ENCODE measurements at regions not wholly inside any gene's neighbourhood (a gene's known extent, or its start where the extent isn't known, plus 50 kb on each side); places are given as distances from the start of the nearest gene placed in this dataset.
"Not testable (repeated sequence)": the region's sequence is repeated elsewhere in the genome, so short reads cannot be mapped to it uniquely, and the experiment has no call there.

GRCh38 chr5:57085306-57086081 lies 88.4 kb upstream of the GPBP1 start:
- H4K8ac ChIP-seq (replicated peaks; ENCODE audit: insufficient read length, low read depth, low read length): no peak overlapping the region
- H3K36me3 Mint-ChIP-seq (ENCODE audit: insufficient read depth in 1 of 3, low read depth in 3 of 3): no peaks in the 10 kb centered on the region

DNA sequence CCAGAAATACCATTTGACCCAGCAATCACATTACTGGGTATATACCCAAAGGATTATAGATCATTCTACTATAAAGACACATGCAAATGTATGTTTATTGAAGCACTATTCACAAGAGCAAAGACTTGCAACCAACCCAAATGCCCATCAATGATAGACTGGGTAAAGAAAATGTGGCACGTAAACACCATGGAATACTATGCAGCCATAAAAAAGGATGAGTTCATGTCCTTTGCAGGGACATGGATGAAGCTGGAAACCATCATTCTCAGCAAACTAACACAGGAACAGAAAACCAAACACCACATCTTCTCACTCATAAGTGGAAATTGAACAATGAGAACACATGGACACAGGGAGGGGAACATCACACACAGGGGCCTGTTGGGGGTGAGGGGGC lies 85.9 kb upstream of the GPBP1 start:
- no CpG with 5 or more reads among the region's 1 CpG for WGBS (ENCODE audit: extremely low coverage, insufficient read length, low lambda C conversion rate)
- H3K14ac ChIP-seq (ENCODE audit: insufficient read depth, low read length); H3K4me1 ChIP-seq (ENCODE audit: insufficient read depth, low read length): not testable (repeated sequence)

More at GRCh38 chr5:57085306-57086081, 88.4 kb upstream of the GPBP1 start:
- DNase-seq: no peak
- Histone ChIP-seq H3K9ac (ENCODE audit: extremely low read depth, insufficient read length, low read length) (no peak overlapping the region), H2BK5ac (ENCODE audit: insufficient read length, low read length) (no peak overlapping the region), H2AFZ (ENCODE audit: low read length) (no peak overlapping the region), H4K20me1 (ENCODE audit: control insufficient read depth, insufficient read depth, insufficient read length) (no peaks in the 10 kb centered on the region), H3K79me1 (ENCODE audit: insufficient read depth, low read depth, low read length, poor library complexity, severe bottlenecking) (no peaks in the 10 kb centered on the region), H3K18ac (ENCODE audit: insufficient read length, low read depth, low read length) (no peak overlapping the region), H3K4me2 (ENCODE audit: insufficient read depth, insufficient read length, low read length) (no peak overlapping the region), H3K79me2 (ENCODE audit: insufficient read depth, low read length) (no peaks in the 10 kb centered on the region), H2BK20ac (ENCODE audit: low read depth, low read length, poor library complexity, severe bottlenecking) (no peak overlapping the region), H3K23ac (ENCODE audit: insufficient read length, low read depth, low read length) (no peak overlapping the region), H4K5ac (ENCODE audit: insufficient read length, low read depth, low read length) (no peak overlapping the region), H2BK120ac (ENCODE audit: low read depth, low read length, poor library complexity, severe bottlenecking) (no peak overlapping the region), H3K27ac (ENCODE audit: insufficient read length, low read depth, low read length) (no peak overlapping the region), H2AK5ac (ENCODE audit: insufficient read length, low read length) (no peak overlapping the region), H2BK15ac (ENCODE audit: low read depth, low read length) (no peak overlapping the region), H3T11ph (ENCODE audit: low read length) (no peak overlapping the region), H3K23me2 (ENCODE audit: insufficient read length, low read depth, low read length, poor library complexity, severe bottlenecking) (no peaks in the 10 kb centered on the region), H4K91ac (ENCODE audit: insufficient read length, low read depth, low read length) (no peak overlapping the region), H3K56ac (ENCODE audit: insufficient read length, low read depth, low read length) (no peak overlapping the region), H2BK12ac (ENCODE audit: insufficient read length, low read depth, low read length) (no peak overlapping the region), H3K14ac (ENCODE audit: insufficient read depth, low read length) (no peak overlapping the region), H3K9me3 (ENCODE audit: control insufficient read depth, low read depth, low read length) (no peaks in the 10 kb centered on the region), H3K4ac (ENCODE audit: low read depth, low read length) (no peak overlapping the region), H3K4me1 (ENCODE audit: insufficient read depth, low read length) (no peaks in the 10 kb centered on the region), H3K27me3 (ENCODE audit: insufficient read depth, low read length) (no peaks in the 10 kb centered on the region)
- no peak for TF ChIP-seq CTCF (conservative IDR thresholded peaks at IDR 0.05)
- no peak overlapping the region for H3K4me3 Mint-ChIP-seq
- no peaks in the 10 kb centered on the region; a peak in 1 of 5 replicates for H3K9me3 Mint-ChIP-seq
- no peak overlapping the region for H3K27ac Mint-ChIP-seq
- no CpG with 5 or more reads among the region's 3 CpGs for WGBS (ENCODE audit: extremely low coverage, insufficient read length, low lambda C conversion rate)
- H3K4me1 Mint-ChIP-seq: no peaks in the 10 kb centered on the region
- no peaks in the 10 kb centered on the region; the same call in 1 of the 2 replicates for H3K27me3 Mint-ChIP-seq (ENCODE audit: low read depth)

More for the DNA sequence above, 85.9 kb upstream of the GPBP1 start:
- not testable (repeated sequence) for H3K36me3 Mint-ChIP-seq (ENCODE audit: insufficient read depth in 1 of 3, low read depth in 3 of 3); H2BK5ac ChIP-seq (ENCODE audit: insufficient read length, low read length); H3K56ac ChIP-seq (ENCODE audit: insufficient read length, low read depth, low read length); H3K27me3 Mint-ChIP-seq (ENCODE audit: low read depth); H3K27me3 ChIP-seq (ENCODE audit: insufficient read depth, low read length); H3K23ac ChIP-seq (ENCODE audit: insufficient read length, low read depth, low read length); H4K5ac ChIP-seq (ENCODE audit: insufficient read length, low read depth, low read length); H3K79me1 ChIP-seq (ENCODE audit: insufficient read depth, low read depth, low read length, poor library complexity, severe bottlenecking); DNase-seq; H4K20me1 ChIP-seq (ENCODE audit: control insufficient read depth, insufficient read depth, insufficient read length); H3K4ac ChIP-seq (ENCODE audit: low read depth, low read length); H2BK20ac ChIP-seq (ENCODE audit: low read depth, low read length, poor library complexity, severe bottlenecking); H3K4me1 Mint-ChIP-seq; H3K4me2 ChIP-seq (ENCODE audit: insufficient read depth, insufficient read length, low read length); H2BK12ac ChIP-seq (ENCODE audit: insufficient read length, low read depth, low read length); H3K79me2 ChIP-seq (ENCODE audit: insufficient read depth, low read length); H2BK15ac ChIP-seq (ENCODE audit: low read depth, low read length); H3K9me3 Mint-ChIP-seq; H4K91ac ChIP-seq (ENCODE audit: insufficient read length, low read depth, low read length); H3K18ac ChIP-seq (ENCODE audit: insufficient read length, low read depth, low read length); H2AK5ac ChIP-seq (ENCODE audit: insufficient read length, low read length); H4K8ac ChIP-seq (replicated peaks; ENCODE audit: insufficient read length, low read depth, low read length); H3K27ac ChIP-seq (ENCODE audit: insufficient read length, low read depth, low read length); H2AFZ ChIP-seq (ENCODE audit: low read length); H3K23me2 ChIP-seq (ENCODE audit: insufficient read length, low read depth, low read length, poor library complexity, severe bottlenecking); H3K4me3 Mint-ChIP-seq; H3T11ph ChIP-seq (ENCODE audit: low read length); H3K9ac ChIP-seq (ENCODE audit: extremely low read depth, insufficient read length, low read length); H3K27ac Mint-ChIP-seq; H2BK120ac ChIP-seq (ENCODE audit: low read depth, low read length, poor library complexity, severe bottlenecking); H3K9me3 ChIP-seq (ENCODE audit: control insufficient read depth, low read depth, low read length)

Data from H9 (cell line).